ENCODE measurements at regions not wholly inside any gene's neighbourhood (a gene's known extent, or its start where the extent isn't known, plus 50 kb on each side); places are given as distances from the start of the nearest gene placed in this dataset.

DNA sequence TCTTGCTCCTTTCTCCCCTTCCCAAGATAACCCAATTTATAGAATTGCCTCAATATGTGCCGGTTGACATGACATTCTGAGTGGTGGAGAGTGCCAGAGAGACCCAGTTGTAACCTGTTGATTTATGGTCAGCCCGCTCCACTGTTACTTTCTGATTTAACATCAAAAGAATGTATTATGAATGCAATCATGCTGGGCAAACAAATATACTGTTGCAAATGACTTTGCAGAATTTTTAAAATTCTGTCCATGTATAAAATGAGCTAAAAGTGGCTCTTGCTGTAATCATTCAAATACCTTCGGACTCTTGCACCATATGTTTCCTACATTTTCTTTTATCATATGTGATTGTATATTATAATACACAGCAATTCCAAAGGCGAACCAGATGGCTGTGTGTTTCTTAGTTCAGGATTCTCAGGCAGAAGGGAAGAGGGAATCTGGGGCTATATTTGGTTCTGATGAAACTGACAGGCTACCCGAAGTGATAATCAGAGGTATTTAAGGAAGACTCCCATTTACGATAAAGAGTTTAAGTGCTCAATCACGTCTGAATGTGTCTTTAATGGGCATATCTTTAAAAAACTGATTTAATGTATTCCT, 131.7 kb downstream of the CLCN4 start:
- no peak for DNase-seq

- DNase-seq: no peak
Observed at GRCh38 chrX:10296576-10296975, 139.8 kb downstream of the CLCN4 start.

DNA sequence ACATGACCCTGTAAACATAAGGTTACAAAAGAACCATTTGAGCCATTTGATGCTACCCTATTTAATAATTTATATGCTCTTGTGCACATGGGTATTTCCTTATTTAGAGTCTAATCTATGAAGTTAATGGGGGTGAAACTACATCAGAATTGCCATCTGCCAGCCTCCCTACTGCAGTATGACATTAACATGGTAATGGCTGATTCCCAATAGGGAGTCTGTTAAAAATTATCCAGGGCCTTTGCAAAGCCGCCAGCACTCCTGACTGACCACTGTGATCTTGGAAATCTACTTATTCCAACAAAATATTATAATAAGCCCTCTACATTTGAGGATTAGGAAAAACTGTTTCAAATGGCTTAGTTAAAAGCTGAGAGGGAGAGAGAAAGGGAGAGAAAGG, 153.7 kb downstream of the CLCN4 start:
- no peak for DNase-seq

DNA sequence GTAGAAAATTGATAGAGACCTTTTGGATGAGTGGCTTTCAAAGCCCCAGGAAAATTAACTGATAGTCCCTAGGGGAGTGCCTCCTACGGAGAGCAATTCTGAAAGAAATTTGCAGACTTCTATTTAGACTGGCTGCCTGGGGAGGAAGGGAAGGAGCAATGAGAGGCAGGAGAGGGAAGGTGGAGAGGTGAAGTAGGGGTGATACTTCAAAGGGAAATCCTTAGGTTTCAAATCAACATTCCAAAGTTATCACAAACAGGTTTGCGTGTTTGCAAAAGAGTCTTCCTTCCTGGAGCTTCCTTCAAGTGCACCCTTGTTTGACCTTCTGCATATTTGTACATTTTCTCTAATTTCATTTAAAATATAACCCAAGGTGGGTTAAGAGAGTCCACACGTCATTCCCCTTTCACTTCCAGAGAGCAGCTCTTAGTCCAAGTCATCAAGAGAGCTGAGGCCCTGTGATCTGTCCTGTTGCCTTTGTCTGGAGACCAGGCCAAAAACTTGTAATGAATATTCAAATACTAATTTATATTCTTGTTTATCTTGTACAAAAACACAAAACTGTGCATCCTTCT, 157.8 kb downstream of the CLCN4 start:
- no peak for DNase-seq

DNA sequence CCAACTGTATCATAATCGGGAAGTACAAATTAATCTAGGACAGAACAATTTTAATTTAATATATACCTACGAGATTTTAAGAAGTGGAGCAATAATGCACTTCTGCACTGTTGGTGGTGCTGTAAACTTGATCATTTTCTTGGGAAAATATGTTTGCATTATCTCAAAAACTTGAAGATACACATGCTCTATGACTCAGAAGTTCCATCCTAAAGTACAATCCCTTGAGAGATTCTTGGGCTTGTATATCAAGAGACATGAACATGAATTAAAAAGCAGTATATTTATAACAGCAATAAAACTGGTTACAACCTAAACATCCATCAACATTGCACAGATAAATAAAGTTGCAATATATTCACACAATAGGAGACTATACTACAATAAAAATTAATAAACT, 168.8 kb downstream of the CLCN4 start:
- DNase-seq: no peak

DNA sequence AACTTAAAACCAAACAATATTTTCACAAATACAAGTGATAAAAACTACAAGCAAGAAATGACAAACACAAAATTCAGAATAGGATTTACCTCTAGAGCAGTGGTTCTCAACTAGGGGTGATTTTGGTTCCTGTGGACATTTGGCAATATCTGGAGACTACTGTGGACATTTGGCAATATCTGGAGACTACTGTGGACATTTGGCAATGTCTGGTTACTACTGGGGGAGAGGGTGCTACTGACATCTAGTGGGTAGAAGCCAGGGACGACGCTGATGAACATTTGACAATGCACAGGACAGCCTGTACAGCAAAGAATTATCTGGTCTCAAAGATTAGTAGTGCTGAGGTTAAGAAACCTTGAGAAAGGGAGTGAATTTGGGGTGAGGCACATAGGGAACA, 169.8 kb downstream of the CLCN4 start:
- DNase-seq: peak; percentile 0

DNA sequence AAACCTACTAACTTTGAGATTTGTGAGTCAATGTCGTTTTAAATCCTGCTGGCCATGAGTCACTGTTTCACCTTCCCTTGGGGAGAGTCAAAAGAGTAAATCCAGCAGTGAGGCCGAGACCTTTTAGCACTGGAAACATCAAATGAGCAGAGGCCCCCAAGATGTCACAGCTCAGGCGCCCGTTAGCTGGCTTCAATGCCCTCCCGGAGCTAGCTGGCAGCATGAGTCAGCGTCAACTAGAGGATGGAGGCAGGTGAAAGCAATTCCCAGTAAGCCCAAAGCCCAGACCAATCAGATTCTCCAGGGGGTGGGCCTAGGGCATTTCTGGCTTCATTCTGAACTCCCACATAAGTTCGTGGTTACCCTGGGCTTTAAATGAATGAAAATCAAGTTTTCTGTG, 170.9 kb downstream of the CLCN4 start:
- DNase-seq: no peak

- DNase-seq: no peak
Observed at GRCh38 chrX:10329984-10330383, 173.2 kb downstream of the CLCN4 start.

DNA sequence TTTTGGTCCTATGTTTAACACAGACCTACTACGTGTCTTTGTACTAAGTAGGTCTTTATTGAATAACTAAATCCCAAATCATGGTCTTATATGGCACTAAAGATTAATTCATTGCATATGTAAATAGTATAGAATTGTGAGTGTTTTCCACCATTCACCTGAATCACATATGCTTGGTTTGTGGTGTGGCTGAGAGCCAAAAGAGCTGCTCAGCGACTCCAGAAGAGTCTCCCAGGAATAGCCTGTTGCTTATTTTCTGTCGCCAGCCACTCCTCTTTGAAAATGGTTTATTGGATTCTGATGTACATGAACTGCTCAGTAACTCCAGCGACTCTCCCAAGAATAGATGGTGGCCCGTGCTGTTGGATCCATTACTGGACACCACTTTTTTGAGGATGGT, 184.5 kb downstream of the CLCN4 start:
- no peak for DNase-seq

DNA sequence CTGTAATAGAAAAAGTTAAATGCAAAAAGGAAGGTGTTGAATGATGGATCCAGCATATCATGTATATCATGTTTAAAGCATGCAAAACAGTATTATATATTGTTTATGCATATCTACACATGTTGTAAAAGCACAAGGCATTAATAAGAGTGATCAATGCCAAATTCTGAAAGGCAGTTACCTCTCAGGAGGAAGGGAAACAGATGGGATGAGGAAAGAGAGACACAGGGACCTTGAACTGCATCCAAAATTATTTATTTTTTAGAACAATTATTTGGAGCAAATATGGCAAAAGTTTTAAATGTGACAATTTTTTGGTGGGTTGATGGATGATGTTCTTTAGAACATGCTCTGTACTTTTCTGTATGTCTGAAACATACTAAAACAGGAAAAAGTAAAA, 193.4 kb downstream of the CLCN4 start:
- no peak for DNase-seq

DNA sequence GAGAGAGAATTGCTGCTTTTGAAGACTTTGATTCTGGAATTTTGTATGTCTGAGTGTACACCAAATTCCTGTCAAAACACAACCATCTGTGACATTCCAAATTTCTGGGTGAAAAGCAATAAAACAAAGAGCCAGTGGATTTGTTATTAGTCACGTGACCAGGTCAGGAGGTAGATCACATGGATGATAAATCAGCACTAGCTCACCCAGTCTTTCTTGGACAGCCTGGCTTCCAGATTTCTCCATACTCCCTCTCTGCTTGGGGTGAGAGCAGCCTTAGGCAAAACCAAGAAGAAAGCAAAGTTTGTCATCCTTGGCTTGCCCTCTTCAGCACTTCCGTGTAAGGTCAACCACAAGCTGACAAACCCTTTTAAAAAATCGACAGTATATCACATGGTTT, 194.2 kb downstream of the CLCN4 start:
- DNase-seq: no peak

DNA sequence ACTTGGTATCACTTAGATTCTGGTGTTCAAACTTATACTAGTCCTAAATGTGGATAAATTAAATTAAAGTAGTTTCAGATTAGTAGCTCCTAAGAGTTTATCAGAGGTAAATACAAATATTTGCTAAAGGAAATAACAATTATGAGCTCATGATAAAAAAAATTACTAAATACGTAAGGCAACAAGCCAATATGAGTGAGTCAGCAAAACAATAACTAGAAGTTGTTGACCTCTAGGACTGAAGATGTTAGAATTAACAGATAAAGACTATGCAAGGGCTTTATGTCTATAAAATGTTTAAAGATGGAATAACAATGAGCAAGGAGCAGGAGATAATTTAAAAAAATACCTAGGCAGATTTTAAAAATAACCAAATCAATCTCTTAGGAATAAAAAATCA, 195.8 kb downstream of the CLCN4 start:
- DNase-seq: no peak

- no peak for DNase-seq
Observed at GRCh38 chrX:10356979-10357378, 200.2 kb downstream of the CLCN4 start.

GRCh38 chrX:10358958-10359357, 202.2 kb downstream of the CLCN4 start:
- DNase-seq: no peak

DNA sequence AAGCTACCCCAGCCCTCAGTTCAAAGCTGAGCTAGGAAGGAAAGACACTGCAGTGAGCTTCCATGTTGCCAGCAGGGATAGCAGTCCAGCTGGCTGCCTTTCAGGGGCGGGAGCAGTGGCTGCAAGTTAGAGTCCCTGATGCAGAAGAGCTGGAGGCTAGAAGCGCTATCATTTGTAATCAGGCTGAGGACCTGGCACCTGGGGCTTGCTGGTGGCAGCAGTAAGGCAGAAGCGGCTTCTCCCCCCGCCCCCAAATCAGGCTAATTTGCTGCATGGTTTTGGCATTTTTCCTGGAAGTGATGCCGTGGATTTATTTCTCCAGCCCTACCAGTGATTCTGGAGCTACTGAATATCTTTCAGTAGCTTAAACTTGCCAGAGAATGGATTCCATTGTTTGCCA, 203.3 kb downstream of the CLCN4 start:
- no peak for DNase-seq

- no peak for DNase-seq
Observed at GRCh38 chrX:10365532-10366265, 208.9 kb downstream of the CLCN4 start.

DNA sequence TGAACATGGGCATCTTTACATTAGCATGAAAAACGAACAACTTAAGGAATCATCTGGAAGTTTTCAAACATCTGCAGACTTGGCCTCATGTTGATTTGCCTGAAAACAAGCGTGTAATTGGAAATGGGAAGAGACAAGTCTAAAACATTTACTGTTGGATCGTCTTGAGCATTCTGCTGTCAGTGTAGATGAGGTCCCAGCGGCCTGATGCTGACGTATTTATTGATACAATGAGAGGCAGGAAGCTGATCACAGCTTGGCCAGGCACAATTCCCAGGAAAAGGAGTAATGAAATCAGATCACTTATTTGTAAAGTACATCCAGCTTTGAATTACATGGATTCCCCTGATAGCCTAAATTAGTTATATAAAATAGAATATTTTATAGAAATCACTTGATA, 210.6 kb downstream of the CLCN4 start:
- DNase-seq: no peak

- no peak for DNase-seq
Observed at GRCh38 chrX:10370976-10371375, 214.2 kb downstream of the CLCN4 start.

- no peak for DNase-seq
Observed at GRCh38 chrX:10377427-10377826, 220.7 kb downstream of the CLCN4 start.

- no peak for DNase-seq
Observed at GRCh38 chrX:10379878-10380277, 223.1 kb downstream of the CLCN4 start.

GRCh38 chrX:10380300-10380699, 223.5 kb downstream of the CLCN4 start:
- no peak for DNase-seq

DNA sequence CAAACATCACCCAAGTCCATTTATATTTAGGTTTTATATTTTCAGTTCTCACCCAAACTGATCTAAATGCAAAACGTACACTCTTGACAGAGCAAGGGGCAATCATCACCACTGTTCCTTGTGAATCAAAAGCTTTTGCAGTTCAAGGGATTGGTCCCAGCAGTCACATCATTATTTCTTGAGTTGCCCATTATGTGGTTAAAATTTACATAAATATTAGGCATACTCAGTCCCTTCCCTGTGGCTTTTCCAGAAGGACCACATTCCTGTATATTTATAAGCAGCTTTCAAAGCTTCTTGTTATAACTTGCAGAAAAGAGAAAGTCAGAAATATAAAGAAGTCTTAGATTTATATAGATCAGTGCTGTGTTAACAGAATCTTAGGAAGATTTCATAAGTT, 224.4 kb downstream of the CLCN4 start:
- no peak for DNase-seq

DNA sequence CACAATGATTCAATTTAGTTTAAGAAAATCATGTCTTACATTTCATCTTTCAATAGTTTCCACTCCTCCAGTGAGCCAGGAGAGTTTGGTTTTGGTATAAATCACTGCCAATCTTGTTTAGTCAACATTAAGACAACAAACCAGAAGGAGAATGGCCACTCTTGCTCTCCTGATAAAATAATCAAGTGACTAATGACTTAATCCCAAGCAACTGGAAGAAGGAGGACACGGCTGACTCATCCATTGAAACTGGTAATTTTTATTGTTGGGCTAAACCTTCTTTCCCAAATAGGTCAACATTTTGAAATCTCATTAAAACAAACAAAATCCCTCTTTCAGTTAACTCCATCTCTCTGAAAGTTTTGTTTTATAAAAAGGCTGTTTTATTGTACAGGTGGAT, 230.2 kb downstream of the CLCN4 start:
- no peak for DNase-seq

GRCh38 chrX:10390187-10390586, 230.2 kb downstream of the MID1 start:
- DNase-seq: no peak

GRCh38 chrX:10393241-10393640, 227.1 kb downstream of the MID1 start:
- no peak for DNase-seq
